Stimulated activated CD8-positive, alpha-beta memory T cell treated with anti-CD3 and anti-CD28 coated beads, Interleukin-2, amount 100 ng/mL, for 1 hour (primary cell): ENCODE measurements at regions not wholly inside any gene's neighbourhood (a gene's known extent, or its start where the extent isn't known, plus 50 kb on each side); places are given as distances from the start of the nearest gene placed in this dataset.

Source experiments
- DNase-seq, 2 donors: peaks; one replicate each; pipeline ENCODE4 v3.0.0-alpha.2; 2020; ENCODE audit warnings: low read depth in 2 of 2

- DNase-seq: no peak
These were observed 593.4 kb downstream of the PLPP3 start for GRCh38 chr1:55986003-55986402.

GRCh38 chr1:55981010-55981650, 598.2 kb downstream of the PLPP3 start:
- DNase-seq: no peak

- DNase-seq: no peak
These were observed 598.8 kb downstream of the PLPP3 start for GRCh38 chr1:55980582-55980981.

GRCh38 chr1:55974714-55975441, 604.5 kb downstream of the PLPP3 start:
- no peak for DNase-seq

DNA sequence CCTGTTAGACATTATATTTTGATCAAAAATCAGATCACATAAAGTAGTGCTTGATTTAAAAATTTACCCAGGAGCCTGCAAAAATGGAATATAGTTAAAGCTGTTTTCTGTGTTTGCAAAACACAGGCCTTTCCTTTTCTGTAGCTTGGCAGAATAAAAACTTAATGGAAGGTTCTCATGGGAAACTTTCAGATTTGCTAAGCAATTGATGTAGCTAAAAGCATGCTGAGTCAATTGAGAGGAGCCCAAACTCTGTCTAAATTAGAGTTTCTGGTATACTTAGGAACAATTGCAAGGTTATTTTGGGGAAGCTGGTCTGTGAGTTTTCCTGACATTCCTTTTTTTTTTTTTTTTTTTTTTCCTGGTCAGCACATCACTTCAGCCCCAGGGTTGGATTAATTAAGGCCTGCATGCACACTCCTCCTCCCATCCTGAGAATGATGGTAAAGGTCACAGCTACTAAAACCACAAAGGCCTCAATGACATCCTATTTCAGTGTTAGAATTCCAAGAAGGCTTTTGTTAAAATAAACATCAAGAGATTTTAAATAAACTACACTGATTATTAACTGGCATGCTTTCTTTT, 608.7 kb downstream of the PLPP3 start:
- no peak for DNase-seq

DNA sequence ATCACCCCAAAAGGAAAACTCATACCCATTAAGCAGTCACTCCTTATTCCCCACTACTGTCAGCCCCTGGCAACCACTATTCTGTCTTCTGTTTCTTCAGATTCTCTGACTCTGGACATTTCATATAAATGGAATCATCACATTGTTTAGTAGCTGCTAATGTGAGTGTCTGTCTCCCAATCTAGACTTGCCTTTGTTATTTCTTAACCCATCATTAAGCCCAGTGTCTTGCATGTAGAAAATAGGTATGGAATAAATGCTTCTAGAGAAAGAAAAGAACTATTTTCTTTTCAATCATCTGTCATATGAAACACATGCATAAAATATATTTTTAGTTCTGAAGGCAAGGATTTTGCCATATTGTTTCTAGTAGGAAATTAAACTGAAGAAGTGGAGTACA, 610.0 kb downstream of the PLPP3 start:
- no peak for DNase-seq

DNA sequence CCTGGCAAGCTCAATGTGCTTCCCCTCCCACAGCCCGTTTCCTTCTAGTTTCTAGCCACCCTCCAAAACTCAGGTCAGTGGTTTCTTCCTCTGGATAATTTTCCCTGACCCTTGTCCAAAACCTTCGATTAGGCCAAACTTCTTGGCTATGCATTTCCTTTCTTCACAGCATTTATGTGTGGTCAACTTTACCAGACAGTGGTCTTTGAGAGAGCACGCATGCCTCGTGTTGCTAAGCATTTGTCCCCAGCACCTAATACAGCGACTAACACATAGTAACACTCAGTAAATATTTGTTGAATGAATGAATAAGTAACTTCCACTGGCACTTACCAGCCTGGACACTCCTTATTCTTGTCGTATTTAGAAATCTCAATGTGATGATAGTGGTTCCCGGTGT, 610.7 kb downstream of the PLPP3 start:
- no peak for DNase-seq

DNA sequence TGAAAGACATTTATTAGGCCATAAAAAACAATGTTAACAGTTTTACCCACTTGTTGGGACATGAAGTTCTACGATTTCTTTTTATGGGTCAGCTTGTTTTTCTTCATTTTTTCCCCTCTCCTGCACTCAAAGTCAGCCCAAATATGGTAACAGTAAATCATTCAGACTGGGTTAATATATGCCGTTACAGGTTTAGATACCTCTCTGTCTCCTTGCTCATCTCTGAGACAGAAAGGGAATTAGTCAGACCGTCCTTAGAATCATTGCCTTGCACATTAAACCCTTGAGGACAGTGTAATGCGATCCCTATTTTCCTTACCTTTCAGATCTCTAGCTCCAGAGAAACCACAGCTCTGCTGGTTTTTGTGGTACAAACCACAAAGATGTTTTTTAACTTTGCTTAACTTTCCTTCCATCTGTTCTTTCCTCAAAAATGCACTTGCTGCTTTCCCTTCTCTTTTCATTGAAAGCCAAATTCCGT, 613.3 kb downstream of the PLPP3 start:
- DNase-seq: no peak

DNA sequence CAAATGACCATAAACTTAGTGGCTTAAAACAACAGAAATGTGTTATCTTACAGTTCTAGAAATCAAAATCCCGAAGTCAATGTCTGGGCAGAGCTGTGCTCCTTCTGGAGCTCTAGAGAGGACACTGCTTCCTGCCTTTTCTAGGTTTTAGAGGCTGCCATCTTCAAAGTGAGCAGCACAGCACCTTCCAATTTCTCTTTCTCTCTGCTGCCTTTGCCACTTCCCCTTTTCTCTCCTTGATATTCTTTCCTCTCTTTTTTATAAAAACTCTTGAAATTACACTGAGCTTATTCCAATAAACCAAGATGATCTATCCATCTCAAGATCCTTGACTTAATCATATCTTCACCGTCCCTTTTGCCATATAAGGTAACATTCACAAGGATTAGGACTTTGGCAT, 616.9 kb downstream of the PLPP3 start:
- DNase-seq: no peak

- no peak for DNase-seq
These were observed 620.2 kb downstream of the PLPP3 start for GRCh38 chr1:55959136-55959548.

DNA sequence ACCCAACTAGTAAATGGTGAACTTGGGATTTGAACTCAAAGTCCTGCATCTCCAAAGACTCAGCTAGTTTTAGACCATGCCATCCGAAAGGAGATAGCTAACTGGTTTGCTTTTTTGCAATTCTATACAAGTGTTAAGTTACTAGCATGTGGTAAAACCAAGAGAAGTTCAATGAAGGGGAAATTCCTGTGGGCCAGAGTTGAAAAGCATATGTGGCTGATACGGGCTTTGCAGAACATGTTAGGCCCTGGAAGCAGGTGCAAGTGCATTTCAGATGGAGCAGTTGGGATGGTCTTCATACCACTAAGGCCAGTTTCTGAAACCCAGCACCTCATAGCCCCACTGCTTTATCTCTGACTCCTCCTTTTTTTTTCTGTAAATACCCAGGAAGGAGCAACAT, 620.9 kb downstream of the PLPP3 start:
- no peak for DNase-seq

GRCh38 chr1:55957276-55957675, 622.1 kb downstream of the PLPP3 start:
- no peak for DNase-seq

- DNase-seq: no peak
These were observed 624.2 kb downstream of the PLPP3 start for GRCh38 chr1:55955016-55955621.

DNA sequence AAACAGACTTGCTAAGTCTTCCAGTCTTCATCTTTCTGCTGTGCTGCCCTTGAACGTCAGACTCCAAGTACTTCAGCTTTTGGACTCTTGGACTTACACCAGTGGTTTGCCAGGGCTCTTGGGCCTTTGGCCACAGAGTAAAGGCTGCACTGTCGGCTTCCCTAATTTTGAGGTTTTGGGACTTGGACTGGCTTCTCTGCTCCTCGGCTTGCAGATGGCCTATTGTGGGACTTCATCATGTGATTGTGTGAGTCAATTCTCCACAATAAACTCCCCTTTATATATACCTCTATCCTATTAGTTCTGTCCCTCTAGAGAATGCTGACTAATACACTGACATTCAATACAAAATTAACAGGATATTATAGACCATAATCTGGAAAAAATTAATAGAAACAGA, 628.1 kb downstream of the PLPP3 start:
- no peak for DNase-seq

GRCh38 chr1:55947446-55947845, 631.9 kb downstream of the PLPP3 start:
- no peak for DNase-seq

DNA sequence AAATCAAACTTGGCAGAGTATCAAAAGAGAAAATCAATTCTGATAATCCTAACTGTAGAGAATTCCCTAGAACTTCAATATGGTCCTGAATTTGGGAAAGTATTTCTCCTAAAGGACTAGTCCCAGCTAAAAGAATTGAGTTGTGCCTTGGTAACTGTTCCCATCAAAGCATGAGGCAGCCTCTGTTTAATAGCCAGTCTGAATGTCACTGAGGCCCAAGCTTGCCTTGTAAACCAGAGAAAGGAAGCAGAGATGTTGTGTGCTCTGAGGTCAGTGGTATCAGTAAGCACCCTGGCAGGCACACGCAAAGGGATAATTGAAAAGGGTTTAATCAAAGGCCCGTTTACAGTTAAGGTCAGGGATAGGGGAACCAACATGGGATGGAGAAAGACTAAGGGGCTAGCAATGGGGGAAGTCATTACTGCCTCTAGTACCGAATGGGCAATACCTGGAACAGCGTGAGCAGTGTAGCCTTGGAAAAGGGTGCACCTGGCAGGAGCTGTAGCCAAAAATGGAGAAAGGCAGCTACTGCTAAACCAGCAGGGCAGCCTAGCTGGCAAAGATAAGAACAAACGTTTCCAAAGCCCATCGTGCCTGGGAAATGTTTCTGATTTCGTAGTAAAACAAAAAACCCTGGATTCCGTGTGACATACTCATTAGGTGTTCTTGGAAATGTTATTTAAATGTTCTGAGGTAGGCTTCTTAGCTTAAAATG, 635.5 kb downstream of the PLPP3 start:
- no peak for DNase-seq

GRCh38 chr1:55943012-55943411, 636.4 kb downstream of the PLPP3 start:
- no peak for DNase-seq

- DNase-seq: no peak
These were observed 639.5 kb downstream of the PLPP3 start for GRCh38 chr1:55939866-55940265.

DNA sequence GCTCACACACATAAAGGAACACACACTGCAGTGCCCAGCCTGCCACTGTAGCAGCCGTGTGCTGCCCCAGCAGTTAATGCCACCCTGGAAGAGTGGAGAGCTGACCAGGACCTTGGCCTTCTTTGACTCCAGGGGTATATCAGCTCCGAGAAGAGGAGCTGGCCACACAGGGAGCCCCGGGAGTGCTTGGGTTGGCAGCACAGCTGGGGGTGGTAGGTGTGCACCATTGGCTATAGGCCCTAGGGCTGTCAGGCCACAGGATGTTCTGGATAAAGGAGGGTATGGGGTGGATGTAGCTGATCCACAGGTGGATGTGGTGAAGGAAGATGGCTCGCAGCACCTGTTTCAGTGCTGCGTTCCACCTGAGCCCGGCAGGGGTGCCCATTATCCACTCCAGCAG, 640.5 kb downstream of the PLPP3 start:
- no peak for DNase-seq

DNA sequence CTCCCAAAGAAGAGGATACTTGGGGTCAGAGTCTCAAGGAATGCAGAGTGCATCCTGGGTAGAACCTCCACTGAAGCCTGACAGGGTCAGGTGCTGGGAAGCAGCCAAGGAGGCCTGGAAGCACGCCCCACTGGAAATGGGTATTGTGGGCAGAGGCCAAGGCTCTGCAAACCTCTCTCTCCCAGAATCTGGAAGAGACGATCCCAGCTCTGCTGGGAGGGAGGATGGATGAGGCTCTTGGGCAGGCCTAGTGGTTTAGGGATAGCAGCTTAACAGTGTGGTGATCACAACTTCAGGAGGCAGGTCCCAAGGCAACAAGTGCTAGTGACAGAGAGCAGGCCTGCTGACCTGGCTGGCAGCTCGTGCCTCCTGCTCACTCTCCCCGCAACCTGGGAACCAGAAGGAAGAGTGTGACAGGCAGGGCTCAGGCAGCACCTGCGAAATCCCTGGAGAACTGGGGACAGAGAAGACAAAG, 641.0 kb downstream of the PLPP3 start:
- DNase-seq: no peak

DNA sequence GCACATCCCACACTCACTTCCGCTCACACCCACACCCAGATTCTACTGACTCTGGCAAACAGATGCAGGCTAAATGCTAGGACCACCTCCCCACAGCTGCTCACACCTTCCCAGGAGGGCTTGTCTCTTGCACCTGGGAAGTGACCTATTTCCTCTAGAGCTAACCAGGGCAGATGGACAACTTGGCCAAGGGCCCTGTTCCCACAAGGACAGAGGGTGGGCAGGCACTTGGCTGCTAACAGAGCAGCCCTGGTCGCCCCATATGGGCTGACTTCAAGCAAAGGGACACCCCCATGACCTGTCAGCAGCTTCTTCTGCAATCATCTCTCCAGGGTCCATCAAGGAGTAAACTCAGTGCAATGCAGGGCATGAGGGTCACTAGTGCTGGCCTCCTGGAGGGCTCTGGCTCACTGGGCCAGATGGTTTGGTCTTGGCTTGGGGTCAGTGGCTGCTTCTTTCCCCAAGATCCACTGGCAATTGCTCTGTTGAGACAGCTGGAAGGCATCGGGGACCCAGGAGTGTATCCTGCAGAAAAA, 641.5 kb downstream of the PLPP3 start:
- DNase-seq: no peak

DNA sequence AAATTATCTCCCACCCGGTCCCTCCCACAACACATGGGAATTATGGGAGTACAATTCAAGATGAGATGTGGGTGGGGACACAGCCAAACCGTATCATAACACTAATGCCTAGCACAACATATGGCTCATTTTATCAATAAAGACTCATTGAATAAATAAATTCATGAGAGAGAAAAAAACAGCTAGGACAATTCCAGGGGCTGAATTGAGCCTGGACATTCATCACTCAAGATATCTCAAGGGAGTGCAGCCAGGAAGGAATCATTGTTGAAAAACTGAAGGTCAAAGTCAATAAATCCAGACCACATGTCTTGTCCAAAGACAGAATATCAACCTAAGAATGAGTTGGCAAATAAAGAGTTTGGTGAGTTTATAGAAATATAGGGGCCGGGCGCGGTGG, 644.1 kb downstream of the PLPP3 start:
- DNase-seq: no peak
